ENCODE measurements at regions not wholly inside any gene's neighbourhood (a gene's known extent, or its start where the extent isn't known, plus 50 kb on each side); places are given as distances from the start of the nearest gene placed in this dataset.

- intact Hi-C loops (cut with DNase I), result no loop called here
- Histone ChIP-seq H3K27me3 (ENCODE audit: control insufficient read depth, insufficient read depth) (no peaks in the 10 kb centered on the region), H3K9me3 (ENCODE audit: control insufficient read depth, low read length) (no peaks in the 10 kb centered on the region), H3K4me3 (ENCODE audit: low read length) (no peak overlapping the region), H3K27ac (ENCODE audit: low read length) (no peak overlapping the region), H3K4me1 (ENCODE audit: control insufficient read depth, insufficient read depth, low read length) (no peaks in the 10 kb centered on the region)
- 90% methylated on average over 8 of the region's 8 CpGs for WGBS
- DNase-seq, result no peak
- ATAC-seq, result no peak
These were observed 169.3 kb upstream of the BLID start for GRCh38 chr11:122285070-122285988.

- no peaks in the 10 kb centered on the region for H3K4me1 ChIP-seq (ENCODE audit: control insufficient read depth, insufficient read depth, low read length)
- no peaks in the 10 kb centered on the region for H3K27me3 ChIP-seq (ENCODE audit: control insufficient read depth, insufficient read depth)
- 83% methylated on average over 5 of the region's 5 CpGs for WGBS
- H3K4me3 ChIP-seq (ENCODE audit: low read length), result no peak overlapping the region
- H3K9me3 ChIP-seq (ENCODE audit: control insufficient read depth, low read length), result no peaks in the 10 kb centered on the region
- intact Hi-C loops (cut with DNase I), result no loop called here
- DNase-seq (no peak), ATAC-seq (no peak)
- no peak overlapping the region for H3K27ac ChIP-seq (ENCODE audit: low read length)
These were observed 164.9 kb upstream of the BLID start for GRCh38 chr11:122280870-122281269.

GRCh38 chr11:122279194-122279593, 163.2 kb upstream of the BLID start:
- intact Hi-C loops (cut with DNase I), result no loop called here
- DNase-seq (no peak), ATAC-seq (no peak)
- no peaks in the 10 kb centered on the region for H3K27me3 ChIP-seq (ENCODE audit: control insufficient read depth, insufficient read depth)
- H3K4me1 ChIP-seq (ENCODE audit: control insufficient read depth, insufficient read depth, low read length), result no peaks in the 10 kb centered on the region
- no peak overlapping the region for H3K27ac ChIP-seq (ENCODE audit: low read length)
- H3K9me3 ChIP-seq (ENCODE audit: control insufficient read depth, low read length), result no peaks in the 10 kb centered on the region
- H3K4me3 ChIP-seq (ENCODE audit: low read length), result no peak overlapping the region

- intact Hi-C loops (cut with DNase I), result no loop called here
These were observed 161.5 kb upstream of the BLID start for GRCh38 chr11:122277493-122277892.

GRCh38 chr11:122276221-122276620, 160.2 kb upstream of the BLID start:
- intact Hi-C loops (cut with DNase I), result no loop called here
- Histone ChIP-seq H3K27ac (ENCODE audit: low read length) (no peak overlapping the region), H3K4me1 (ENCODE audit: control insufficient read depth, insufficient read depth, low read length) (peaks cover 4% of the 10 kb centered on the region), H3K27me3 (ENCODE audit: control insufficient read depth, insufficient read depth) (no peaks in the 10 kb centered on the region), H3K9me3 (ENCODE audit: control insufficient read depth, low read length) (no peaks in the 10 kb centered on the region), H3K4me3 (ENCODE audit: low read length) (no peak overlapping the region)
- ATAC-seq (no peak), DNase-seq (no peak)
- 97% methylated on average over 1 of the region's 1 CpG for WGBS

More at GRCh38 chr11:122277493-122277892, 161.5 kb upstream of the BLID start:
- H3K27me3 ChIP-seq (ENCODE audit: control insufficient read depth, insufficient read depth), result no peaks in the 10 kb centered on the region
- no peak overlapping the region for H3K27ac ChIP-seq (ENCODE audit: low read length)
- no peak for DNase-seq
- no peak overlapping the region for H3K4me3 ChIP-seq (ENCODE audit: low read length)
- H3K9me3 ChIP-seq (ENCODE audit: control insufficient read depth, low read length), result no peaks in the 10 kb centered on the region
- 57% methylated on average over 4 of the region's 4 CpGs for WGBS
- no peak for ATAC-seq
- peaks cover 3% of the 10 kb centered on the region for H3K4me1 ChIP-seq (ENCODE audit: control insufficient read depth, insufficient read depth, low read length)

GRCh38 chr11:122275508-122275907, 159.5 kb upstream of the BLID start:
- Histone ChIP-seq H3K4me1 (ENCODE audit: control insufficient read depth, insufficient read depth, low read length) (peaks cover 7% of the 10 kb centered on the region), H3K9me3 (ENCODE audit: control insufficient read depth, low read length) (no peaks in the 10 kb centered on the region), H3K4me3 (ENCODE audit: low read length) (no peak overlapping the region), H3K27me3 (ENCODE audit: control insufficient read depth, insufficient read depth) (no peaks in the 10 kb centered on the region), H3K27ac (ENCODE audit: low read length) (no peak overlapping the region)
- WGBS, result 46% methylated on average over 4 of the region's 4 CpGs
- no peak for DNase-seq
- ATAC-seq, result peak in 1 of 2 donors; percentile 23
- intact Hi-C loops (cut with DNase I), result no loop called here

- WGBS, result 81% methylated on average over 3 of the region's 3 CpGs
- Histone ChIP-seq H3K27ac (ENCODE audit: low read length) (no peak overlapping the region), H3K4me3 (ENCODE audit: low read length) (no peak overlapping the region), H3K4me1 (ENCODE audit: control insufficient read depth, insufficient read depth, low read length) (peaks cover 7% of the 10 kb centered on the region), H3K27me3 (ENCODE audit: control insufficient read depth, insufficient read depth) (no peaks in the 10 kb centered on the region), H3K9me3 (ENCODE audit: control insufficient read depth, low read length) (no peaks in the 10 kb centered on the region)
- DNase-seq (no peak), ATAC-seq (no peak)
- intact Hi-C loops (cut with DNase I), result no loop called here
These were observed 157.6 kb upstream of the BLID start for GRCh38 chr11:122273476-122274191.

- Histone ChIP-seq H3K9me3 (ENCODE audit: control insufficient read depth, low read length) (no peaks in the 10 kb centered on the region), H3K27ac (ENCODE audit: low read length) (no peak overlapping the region), H3K4me3 (ENCODE audit: low read length) (no peak overlapping the region), H3K27me3 (ENCODE audit: control insufficient read depth, insufficient read depth) (no peaks in the 10 kb centered on the region), H3K4me1 (ENCODE audit: control insufficient read depth, insufficient read depth, low read length) (peaks cover 8% of the 10 kb centered on the region)
- 67% methylated on average over 4 of the region's 4 CpGs for WGBS
- ATAC-seq (no peak), DNase-seq (no peak)
- intact Hi-C loops (cut with DNase I), result no loop called here
These were observed 155.7 kb upstream of the BLID start for GRCh38 chr11:122271745-122272144.

- H3K27ac ChIP-seq (ENCODE audit: low read length), result no peak overlapping the region
- intact Hi-C loops (cut with DNase I), result no loop called here
- no peak overlapping the region for H3K4me3 ChIP-seq (ENCODE audit: low read length)
- H3K27me3 ChIP-seq (ENCODE audit: control insufficient read depth, insufficient read depth), result no peaks in the 10 kb centered on the region
- WGBS, result 78% methylated on average over 5 of the region's 5 CpGs
- H3K9me3 ChIP-seq (ENCODE audit: control insufficient read depth, low read length), result no peaks in the 10 kb centered on the region
- DNase-seq (no peak), ATAC-seq (no peak)
- peaks cover 8% of the 10 kb centered on the region for H3K4me1 ChIP-seq (ENCODE audit: control insufficient read depth, insufficient read depth, low read length)
These were observed 155.1 kb upstream of the BLID start for GRCh38 chr11:122271137-122271536.

- ATAC-seq (no peak), DNase-seq (no peak)
- intact Hi-C loops (cut with DNase I), result no loop called here
- Histone ChIP-seq H3K4me3 (ENCODE audit: low read length) (no peak overlapping the region), H3K27ac (ENCODE audit: low read length) (no peak overlapping the region), H3K4me1 (ENCODE audit: control insufficient read depth, insufficient read depth, low read length) (peaks cover 8% of the 10 kb centered on the region), H3K27me3 (ENCODE audit: control insufficient read depth, insufficient read depth) (no peaks in the 10 kb centered on the region), H3K9me3 (ENCODE audit: control insufficient read depth, low read length) (no peaks in the 10 kb centered on the region)
- 65% methylated on average over 3 of the region's 3 CpGs for WGBS
These were observed 154.5 kb upstream of the BLID start for GRCh38 chr11:122270535-122270934.

GRCh38 chr11:122269824-122270223, 153.8 kb upstream of the BLID start:
- H3K27ac ChIP-seq (ENCODE audit: low read length), result no peak overlapping the region
- DNase-seq (no peak), ATAC-seq (no peak)
- intact Hi-C loops (cut with DNase I), result no loop called here
- no peaks in the 10 kb centered on the region for H3K27me3 ChIP-seq (ENCODE audit: control insufficient read depth, insufficient read depth)
- WGBS, result 63% methylated on average over 4 of the region's 4 CpGs
- no peak overlapping the region for H3K4me3 ChIP-seq (ENCODE audit: low read length)
- peaks cover 8% of the 10 kb centered on the region for H3K4me1 ChIP-seq (ENCODE audit: control insufficient read depth, insufficient read depth, low read length)
- no peaks in the 10 kb centered on the region for H3K9me3 ChIP-seq (ENCODE audit: control insufficient read depth, low read length)

Data from right cardiac atrium (tissue), 5 donors.